SK-N-SH (cell line): ENCODE measurements at regions not wholly inside any gene's neighbourhood (a gene's known extent, or its start where the extent isn't known, plus 50 kb on each side); places are given as distances from the start of the nearest gene placed in this dataset.

Experiments
- CTCF ChIA-PET: fragments of 300-600, 350-600 bp; formaldehyde crosslinking; extraction: SDS; loops from one replicate; lab custom pipeline; 2021; lab: Yijun Ruan, JAX
- POLR2A ChIA-PET: fragments of 350-600 bp; sonication (Branson Sonifier 250); formaldehyde crosslinking; extraction: SDS; loops from one replicate; lab custom pipeline; 2020; ENCODE audit warnings: antibody characterized with exemption, inconsistent platforms; lab: Yijun Ruan, JAX
- DNase-seq: peaks from one replicate; pipeline ENCODE4 v3.0.0; 2012
- H2AFZ ChIP-seq: fragments of 200-600 bp; sonication (generic); 2 replicates; pipeline ENCODE4 v1.8.1; 2016; ENCODE audit warnings: antibody characterized with exemption, mild to moderate bottlenecking, low read depth
- H3F3A ChIP-seq: fragments of 200-600 bp; sonication (generic); replicated peaks from 2 replicates; pipeline ENCODE3; 2016; ENCODE audit warnings: antibody characterized with exemption, mild to moderate bottlenecking; ENCODE audit not compliant: insufficient read depth
- H3K27ac ChIP-seq, 2 experiments: fragments of 200-500 bp in 1 of 2; fragments of 200-600 bp in 1 of 2; sonication (Bioruptor generic) in 1 of 2; sonication (generic), shearing (Covaris generic) in 1 of 2; 2 replicates each; pipeline versions ENCODE4 v1.5.1 to v1.6.1; 2014 to 2016; ENCODE audit warnings: low read depth in 2 of 2, inconsistent platforms in 1 of 2, low read length in 1 of 2, mild to moderate bottlenecking in 1 of 2, mixed read lengths in 1 of 2
- H3K27me3 ChIP-seq: fragments of 200-600 bp; sonication (generic), shearing (Covaris generic); 2 replicates; pipeline ENCODE4 v1.6.1; 2016; ENCODE audit warnings: mixed run types; ENCODE audit not compliant: insufficient read depth
- H3K36me3 ChIP-seq, 2 experiments: fragments of 200-500 bp in 1 of 2; fragments of 200-600 bp in 1 of 2; sonication (Bioruptor generic) in 1 of 2; sonication (generic) in 1 of 2; replicated peaks in 1 of 2; 2 replicates each; pipeline versions ENCODE3 to v1.5.1; 2014 to 2016; ENCODE audit warnings: low read length in 1 of 2, mild to moderate bottlenecking in 1 of 2; ENCODE audit not compliant: insufficient read depth in 2 of 2, control insufficient read depth in 1 of 2
- H3K4me1 ChIP-seq, 2 experiments: fragments of 200-500 bp in 1 of 2; fragments of 200-600 bp in 1 of 2; sonication (Bioruptor generic) in 1 of 2; sonication (generic), shearing (Covaris generic) in 1 of 2; 2 replicates each; pipeline versions ENCODE4 v1.5.1 to v1.6.1; 2014 to 2016; ENCODE audit warnings: low read depth in 1 of 2, low read length in 1 of 2, mixed run types in 1 of 2; ENCODE audit not compliant: insufficient read depth in 2 of 2, control insufficient read depth in 1 of 2
- H3K4me2 ChIP-seq: fragments of 200-600 bp; sonication (generic), shearing (Covaris generic); 2 replicates; pipeline ENCODE4 v1.6.1; 2017; ENCODE audit warnings: mixed run types
- H3K4me3 ChIP-seq, 2 experiments: fragments of 200-500 bp in 1 of 2; fragments of 200-600 bp in 1 of 2; sonication (Bioruptor generic) in 1 of 2; sonication (generic), shearing (Covaris generic) in 1 of 2; 2 replicates each; pipeline versions ENCODE4 v1.5.1 to v1.8.1; 2014 to 2016; ENCODE audit warnings: low read depth in 2 of 2, inconsistent platforms in 1 of 2, low read length in 1 of 2, mild to moderate bottlenecking in 1 of 2, mixed read lengths in 1 of 2, moderate library complexity in 1 of 2
- H3K79me2 ChIP-seq: fragments of 200-600 bp; sonication (generic); 2 replicates; pipeline ENCODE4 v1.8.1; 2017; ENCODE audit warnings: mild to moderate bottlenecking; ENCODE audit not compliant: insufficient read depth
- H3K9ac ChIP-seq: fragments of 200-600 bp; sonication (generic); 2 replicates; pipeline ENCODE4 v1.6.1; 2017; ENCODE audit warnings: mixed run types
- H3K9me2 ChIP-seq: fragments of 200-600 bp; sonication (generic); 2 replicates; pipeline ENCODE4 v1.6.1; 2017; ENCODE audit warnings: mixed run types
- H3K9me3 ChIP-seq: fragments of 200-600 bp; sonication (generic); 2 replicates; pipeline ENCODE4 v1.6.1; 2017; ENCODE audit warnings: mixed run types, mild to moderate bottlenecking, moderate library complexity
- H4K20me1 ChIP-seq: fragments of 200-600 bp; sonication (generic); 2 replicates; pipeline ENCODE4 v1.6.1; 2017; ENCODE audit warnings: mild to moderate bottlenecking, mixed run types; ENCODE audit not compliant: insufficient read depth
- EZH2phosphoT487 ChIP-seq: fragments of 200-600 bp; sonication (generic); IDR thresholded peaks from 2 replicates; pipeline ENCODE4 v1.6.1; 2017; ENCODE audit warnings: low read depth, mixed run types, mild to moderate bottlenecking, antibody characterized with exemption, moderate library complexity, borderline replicate concordance
- FOSL2 ChIP-seq: IDR thresholded peaks from 2 replicates; pipeline ENCODE4 v1.4.0; 2012; ENCODE audit warnings: low read depth, mild to moderate bottlenecking, moderate library complexity, borderline replicate concordance
- FOXJ3 ChIP-seq: sonication (generic); formaldehyde crosslinking; IDR thresholded peaks from 2 replicates; pipeline ENCODE4 v1.5.1; 2020; ENCODE audit warnings: mild to moderate bottlenecking, missing genetic modification reagents
- GABPA ChIP-seq: IDR thresholded peaks from 2 replicates; pipeline ENCODE4 v1.4.0; 2012; ENCODE audit warnings: low read depth, mild to moderate bottlenecking
- MXI1 ChIP-seq: IDR thresholded peaks from 2 replicates; pipeline ENCODE4 v1.6.1; 2012; ENCODE audit warnings: mild to moderate bottlenecking, low read depth, low read length, improper control_type of control experiment
- NFIC ChIP-seq: IDR thresholded peaks from 2 replicates; pipeline ENCODE4 v1.4.0; 2012; ENCODE audit warnings: borderline replicate concordance
- NRF1 ChIP-seq: IDR thresholded peaks from 2 replicates; pipeline ENCODE4 v1.6.1; 2012; ENCODE audit warnings: low read depth, mild to moderate bottlenecking, low read length
- POLR2AphosphoS5 ChIP-seq: IDR thresholded peaks from 2 replicates; pipeline ENCODE4 v1.6.1; 2012; ENCODE audit warnings: low read depth, low read length
- RAD21 ChIP-seq: IDR thresholded peaks from 2 replicates; pipeline ENCODE4 v1.6.1; 2012; ENCODE audit warnings: mild to moderate bottlenecking, low read length
- RXRA ChIP-seq: IDR thresholded peaks from 2 replicates; pipeline ENCODE4 v1.4.0; 2012; ENCODE audit warnings: low read depth, mild to moderate bottlenecking, borderline replicate concordance
- TAF1 ChIP-seq: IDR thresholded peaks from 2 replicates; pipeline ENCODE4 v1.6.1; 2012; ENCODE audit warnings: low read depth, mild to moderate bottlenecking, low read length, moderate library complexity, borderline replicate concordance
- TCF12 ChIP-seq: IDR thresholded peaks from 2 replicates; pipeline ENCODE4 v1.4.0; 2012
- TEAD4 ChIP-seq: IDR thresholded peaks from 2 replicates; pipeline ENCODE4 v1.4.0; 2012; ENCODE audit warnings: mild to moderate bottlenecking, borderline replicate concordance; ENCODE audit not compliant: insufficient read depth
- WGBS: methylation state at CpG from one replicate; pipeline ENCODE4 v1.1.6; 2017; ENCODE audit warnings: low lambda C conversion rate; 5-methylcytosine and 5-hydroxymethylcytosine counted together
- TF ChIP-seq, protein P1 (sequence below): IDR thresholded peaks from 2 replicates; pipeline ENCODE4 v1.4.0; 2012; ENCODE audit warnings: low read depth, borderline replicate concordance
- TF ChIP-seq, protein P2 (sequence below): IDR thresholded peaks from 2 replicates; pipeline ENCODE4; 2012
- TF ChIP-seq, protein P3 (sequence below): fragments of 150-350 bp; IDR thresholded peaks from 2 replicates; pipeline ENCODE4 v1.6.1; 2017; ENCODE audit warnings: antibody characterized with exemption, low read length, low read depth, borderline replicate concordance
- TF ChIP-seq, protein P4 (sequence below): IDR thresholded peaks from 2 replicates; pipeline ENCODE4 v1.4.0; 2012; ENCODE audit warnings: low read depth, borderline replicate concordance
- TF ChIP-seq, protein P5 (sequence below): fragments of 200-600 bp; sonication (generic); IDR thresholded peaks from 2 replicates; pipeline ENCODE4 v1.6.1; 2017; ENCODE audit warnings: antibody characterized with exemption, mild to moderate bottlenecking, moderate library complexity

DNA sequence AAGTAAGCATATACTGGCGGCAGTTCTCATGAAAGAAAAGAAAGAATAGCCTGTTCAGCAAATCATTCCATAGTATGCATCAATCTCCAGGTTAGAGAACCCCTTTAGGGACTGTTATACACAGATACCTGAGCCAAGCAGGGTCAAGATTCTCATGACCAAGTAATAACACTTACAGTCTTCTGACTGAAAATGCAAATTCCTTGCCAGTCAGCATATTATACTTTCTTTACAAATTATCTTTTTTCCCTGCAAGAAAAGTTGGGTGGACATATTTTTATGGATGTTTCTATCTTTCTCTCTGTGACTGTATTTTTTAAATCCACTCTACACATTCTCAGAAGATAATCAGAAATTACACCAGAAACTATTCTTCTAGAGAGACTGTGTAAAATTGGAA is 120.4 kb upstream of the COL5A2 start (continued):
- TF ChIP-seq, protein P1, sequence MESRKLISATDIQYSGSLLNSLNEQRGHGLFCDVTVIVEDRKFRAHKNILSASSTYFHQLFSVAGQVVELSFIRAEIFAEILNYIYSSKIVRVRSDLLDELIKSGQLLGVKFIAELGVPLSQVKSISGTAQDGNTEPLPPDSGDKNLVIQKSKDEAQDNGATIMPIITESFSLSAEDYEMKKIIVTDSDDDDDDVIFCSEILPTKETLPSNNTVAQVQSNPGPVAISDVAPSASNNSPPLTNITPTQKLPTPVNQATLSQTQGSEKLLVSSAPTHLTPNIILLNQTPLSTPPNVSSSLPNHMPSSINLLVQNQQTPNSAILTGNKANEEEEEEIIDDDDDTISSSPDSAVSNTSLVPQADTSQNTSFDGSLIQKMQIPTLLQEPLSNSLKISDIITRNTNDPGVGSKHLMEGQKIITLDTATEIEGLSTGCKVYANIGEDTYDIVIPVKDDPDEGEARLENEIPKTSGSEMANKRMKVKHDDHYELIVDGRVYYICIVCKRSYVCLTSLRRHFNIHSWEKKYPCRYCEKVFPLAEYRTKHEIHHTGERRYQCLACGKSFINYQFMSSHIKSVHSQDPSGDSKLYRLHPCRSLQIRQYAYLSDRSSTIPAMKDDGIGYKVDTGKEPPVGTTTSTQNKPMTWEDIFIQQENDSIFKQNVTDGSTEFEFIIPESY, result no peak
- no peak for TF ChIP-seq NRF1
- TF ChIP-seq RXRA, result no peak
- TF ChIP-seq, protein P2, sequence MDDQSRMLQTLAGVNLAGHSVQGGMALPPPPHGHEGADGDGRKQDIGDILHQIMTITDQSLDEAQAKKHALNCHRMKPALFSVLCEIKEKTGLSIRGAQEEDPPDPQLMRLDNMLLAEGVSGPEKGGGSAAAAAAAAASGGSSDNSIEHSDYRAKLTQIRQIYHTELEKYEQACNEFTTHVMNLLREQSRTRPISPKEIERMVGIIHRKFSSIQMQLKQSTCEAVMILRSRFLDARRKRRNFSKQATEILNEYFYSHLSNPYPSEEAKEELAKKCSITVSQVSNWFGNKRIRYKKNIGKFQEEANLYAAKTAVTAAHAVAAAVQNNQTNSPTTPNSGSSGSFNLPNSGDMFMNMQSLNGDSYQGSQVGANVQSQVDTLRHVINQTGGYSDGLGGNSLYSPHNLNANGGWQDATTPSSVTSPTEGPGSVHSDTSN, result no peak
- TF ChIP-seq, protein P3, sequence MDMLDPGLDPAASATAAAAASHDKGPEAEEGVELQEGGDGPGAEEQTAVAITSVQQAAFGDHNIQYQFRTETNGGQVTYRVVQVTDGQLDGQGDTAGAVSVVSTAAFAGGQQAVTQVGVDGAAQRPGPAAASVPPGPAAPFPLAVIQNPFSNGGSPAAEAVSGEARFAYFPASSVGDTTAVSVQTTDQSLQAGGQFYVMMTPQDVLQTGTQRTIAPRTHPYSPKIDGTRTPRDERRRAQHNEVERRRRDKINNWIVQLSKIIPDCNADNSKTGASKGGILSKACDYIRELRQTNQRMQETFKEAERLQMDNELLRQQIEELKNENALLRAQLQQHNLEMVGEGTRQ, result no peak

DNA sequence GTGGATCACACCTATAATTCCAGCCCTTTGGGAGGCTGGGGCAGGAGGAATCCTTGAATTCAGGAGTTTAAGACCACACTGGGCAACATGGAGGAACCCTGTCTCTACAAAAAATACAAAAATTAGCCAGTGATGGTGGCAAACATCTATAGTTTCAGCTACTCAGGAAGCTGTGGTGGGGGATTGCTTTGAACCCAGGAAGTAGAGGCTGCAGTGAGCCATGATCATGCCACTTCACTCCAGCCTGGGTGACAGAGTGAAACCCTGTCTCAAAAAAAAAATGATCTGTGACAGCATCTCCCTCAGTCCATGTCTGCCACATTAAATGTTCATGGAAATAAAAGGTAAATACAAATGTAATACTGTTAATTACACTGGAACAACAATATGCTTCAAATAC is 121.4 kb upstream of the COL5A2 start:
- Histone ChIP-seq H3F3A (peaks cover 19% of the 10 kb centered on the region), H4K20me1 (no peaks in the 10 kb centered on the region), H3K9me3 (peaks cover 4% of the 10 kb centered on the region; the same call in 1 of the 2 replicates), H3K9ac (no peak overlapping the region), H3K36me3 (no peaks in the 10 kb centered on the region), H2AFZ (no peak overlapping the region), H3K4me3 (no peak overlapping the region), H3K4me1 (peaks cover 0 to 13% of the 10 kb centered on the region in 2 experiments; a peak in 1 of 4 replicates), H3K4me2 (no peak overlapping the region), H3K79me2 (no peaks in the 10 kb centered on the region; the same call in 1 of the 2 replicates), H3K27me3 (no peaks in the 10 kb centered on the region), H3K27ac (no peak overlapping the region), H3K9me2 (no peaks in the 10 kb centered on the region)
- ChIA-PET POLR2A (no interaction called here), CTCF (no interaction called here)
- no peak for TF ChIP-seq TCF12
- TF ChIP-seq, protein P4, sequence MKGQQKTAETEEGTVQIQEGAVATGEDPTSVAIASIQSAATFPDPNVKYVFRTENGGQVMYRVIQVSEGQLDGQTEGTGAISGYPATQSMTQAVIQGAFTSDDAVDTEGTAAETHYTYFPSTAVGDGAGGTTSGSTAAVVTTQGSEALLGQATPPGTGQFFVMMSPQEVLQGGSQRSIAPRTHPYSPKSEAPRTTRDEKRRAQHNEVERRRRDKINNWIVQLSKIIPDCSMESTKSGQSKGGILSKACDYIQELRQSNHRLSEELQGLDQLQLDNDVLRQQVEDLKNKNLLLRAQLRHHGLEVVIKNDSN, result no peak
- TF ChIP-seq TEAD4, result no peak
- TF ChIP-seq FOSL2, result no peak
- DNase-seq, result no peak

DNA sequence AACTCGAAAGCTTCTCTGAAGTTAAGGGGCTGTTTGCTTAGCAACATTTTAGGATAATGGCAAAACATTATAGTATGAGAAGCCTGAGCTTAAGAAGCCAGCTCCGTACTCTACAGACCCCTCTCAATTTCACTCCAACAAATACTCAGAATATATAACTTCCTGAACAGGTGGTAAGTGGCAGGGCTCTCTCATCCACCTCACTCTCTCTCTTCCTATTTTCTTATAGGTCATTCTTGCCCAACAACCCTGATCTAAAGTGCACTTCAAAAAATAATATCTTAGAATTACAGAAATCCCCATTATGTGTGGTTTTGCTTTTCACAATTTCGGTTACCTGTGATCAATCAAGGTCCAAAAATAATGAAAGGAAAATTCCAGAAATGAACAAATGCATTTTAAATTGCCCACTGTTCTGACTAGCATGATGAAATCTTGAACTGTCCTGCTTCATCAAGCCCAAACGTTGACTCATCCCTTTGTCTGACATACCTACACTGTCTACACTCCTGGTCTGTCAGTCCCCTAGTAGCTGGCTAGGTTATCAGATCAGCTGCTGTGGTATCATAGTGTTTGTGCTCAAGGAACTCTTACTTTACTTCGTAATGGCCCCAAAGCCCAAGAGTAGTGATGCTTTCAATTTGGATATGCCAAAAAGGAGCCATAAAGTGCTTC is 122.8 kb upstream of the COL5A2 start:
- H4K20me1 ChIP-seq, result no peaks in the 10 kb centered on the region
- H3K9me2 ChIP-seq, result no peaks in the 10 kb centered on the region
- no peak overlapping the region for H3K9ac ChIP-seq
- ChIA-PET POLR2A (no interaction called here), CTCF (no interaction called here)
- no peak for TF ChIP-seq FOSL2
- no peak for TF ChIP-seq RAD21
- TF ChIP-seq MXI1, result no peak
- TF ChIP-seq GABPA, result no peak
- TF ChIP-seq TCF12, result no peak
- no peak for TF ChIP-seq FOXJ3 (CRISPR knock-in tag)
- no peak for TF ChIP-seq TAF1
- no peak for TF ChIP-seq NFIC
- TF ChIP-seq, protein P5, sequence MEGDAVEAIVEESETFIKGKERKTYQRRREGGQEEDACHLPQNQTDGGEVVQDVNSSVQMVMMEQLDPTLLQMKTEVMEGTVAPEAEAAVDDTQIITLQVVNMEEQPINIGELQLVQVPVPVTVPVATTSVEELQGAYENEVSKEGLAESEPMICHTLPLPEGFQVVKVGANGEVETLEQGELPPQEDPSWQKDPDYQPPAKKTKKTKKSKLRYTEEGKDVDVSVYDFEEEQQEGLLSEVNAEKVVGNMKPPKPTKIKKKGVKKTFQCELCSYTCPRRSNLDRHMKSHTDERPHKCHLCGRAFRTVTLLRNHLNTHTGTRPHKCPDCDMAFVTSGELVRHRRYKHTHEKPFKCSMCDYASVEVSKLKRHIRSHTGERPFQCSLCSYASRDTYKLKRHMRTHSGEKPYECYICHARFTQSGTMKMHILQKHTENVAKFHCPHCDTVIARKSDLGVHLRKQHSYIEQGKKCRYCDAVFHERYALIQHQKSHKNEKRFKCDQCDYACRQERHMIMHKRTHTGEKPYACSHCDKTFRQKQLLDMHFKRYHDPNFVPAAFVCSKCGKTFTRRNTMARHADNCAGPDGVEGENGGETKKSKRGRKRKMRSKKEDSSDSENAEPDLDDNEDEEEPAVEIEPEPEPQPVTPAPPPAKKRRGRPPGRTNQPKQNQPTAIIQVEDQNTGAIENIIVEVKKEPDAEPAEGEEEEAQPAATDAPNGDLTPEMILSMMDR, result no peak
- TF ChIP-seq RXRA, result no peak
- TF ChIP-seq POLR2AphosphoS5, result no peak
- no peak for TF ChIP-seq EZH2phosphoT487
- 85% methylated on average over 5 of the region's 5 CpGs for WGBS
- H3K27me3 ChIP-seq, result no peaks in the 10 kb centered on the region
- DNase-seq, result no peak
- no peaks in the 10 kb centered on the region for H3K79me2 ChIP-seq
- H3F3A ChIP-seq, result peaks cover 12% of the 10 kb centered on the region
- H2AFZ ChIP-seq, result no peak overlapping the region
- H3K36me3 ChIP-seq, result no peaks in the 10 kb centered on the region
- H3K4me1 ChIP-seq, result peaks cover 0 to 13% of the 10 kb centered on the region in 2 experiments; a peak in 1 of 4 replicates
- H3K27ac ChIP-seq, result no peak overlapping the region
- H3K4me2 ChIP-seq, result no peak overlapping the region
- H3K9me3 ChIP-seq, result 0 out of 2 replicates have a peak, but pooled peaks cover 3% of the 10 kb centered on the region
- H3K4me3 ChIP-seq, result no peak overlapping the region
